ENCODE measurements at regions not wholly inside any gene's neighbourhood (a gene's known extent, or its start where the extent isn't known, plus 50 kb on each side); places are given as distances from the start of the nearest gene placed in this dataset.

GRCh38 chrX:23575281-23575680, 92.0 kb upstream of the PRDX4 start:
- H3K27ac ChIP-seq = no peak overlapping the region
- H4K20me1 ChIP-seq (ENCODE audit: insufficient read depth) = no peaks in the 10 kb centered on the region
- TF ChIP-seq CTCF (conservative IDR thresholded peaks at IDR 0.05; ENCODE audit: low read depth, low read length) = no peak
- no peaks in the 10 kb centered on the region for H3K79me2 ChIP-seq (ENCODE audit: insufficient read depth, low read depth)
- H3K9ac ChIP-seq = no peak overlapping the region
- H3K36me3 ChIP-seq (ENCODE audit: insufficient read depth) = no peaks in the 10 kb centered on the region
- H3K4me1 ChIP-seq (ENCODE audit: low read depth, poor library complexity, severe bottlenecking) = no peaks in the 10 kb centered on the region
- no peak overlapping the region for H3K4me3 ChIP-seq (IDR thresholded peaks at IDR 0.05; ENCODE audit: insufficient read depth, low read depth, low read length)
- no peak overlapping the region for H2AFZ ChIP-seq (ENCODE audit: low read depth)
- no peak overlapping the region for H3K4me2 ChIP-seq
- H3K27me3 ChIP-seq (ENCODE audit: insufficient read depth, low read depth) = no peaks in the 10 kb centered on the region

- H3K36me3 ChIP-seq (ENCODE audit: insufficient read depth) = no peaks in the 10 kb centered on the region
- no peak overlapping the region for H3K4me3 ChIP-seq (IDR thresholded peaks at IDR 0.05; ENCODE audit: insufficient read depth, low read depth, low read length)
- no peak overlapping the region for H3K27ac ChIP-seq
- no peak overlapping the region for H3K4me2 ChIP-seq
- no peaks in the 10 kb centered on the region for H3K27me3 ChIP-seq (ENCODE audit: insufficient read depth, low read depth)
- no peak overlapping the region for H2AFZ ChIP-seq (ENCODE audit: low read depth)
- H3K4me1 ChIP-seq (ENCODE audit: low read depth, poor library complexity, severe bottlenecking) = no peaks in the 10 kb centered on the region
- TF ChIP-seq CTCF (conservative IDR thresholded peaks at IDR 0.05; ENCODE audit: low read depth, low read length) = no peak
- H3K9ac ChIP-seq = no peak overlapping the region
- H3K79me2 ChIP-seq (ENCODE audit: insufficient read depth, low read depth) = no peaks in the 10 kb centered on the region
- H4K20me1 ChIP-seq (ENCODE audit: insufficient read depth) = no peaks in the 10 kb centered on the region
Observed at GRCh38 chrX:23578079-23578478, 89.2 kb upstream of the PRDX4 start.

GRCh38 chrX:23589496-23589895, 77.8 kb upstream of the PRDX4 start:
- no peak overlapping the region for H3K9ac ChIP-seq
- no peaks in the 10 kb centered on the region for H3K27me3 ChIP-seq (ENCODE audit: insufficient read depth, low read depth)
- H3K27ac ChIP-seq = no peak overlapping the region
- no peaks in the 10 kb centered on the region for H3K79me2 ChIP-seq (ENCODE audit: insufficient read depth, low read depth)
- no peak for TF ChIP-seq CTCF (conservative IDR thresholded peaks at IDR 0.05; ENCODE audit: low read depth, low read length)
- no peak overlapping the region for H2AFZ ChIP-seq (ENCODE audit: low read depth)
- H4K20me1 ChIP-seq (ENCODE audit: insufficient read depth) = no peaks in the 10 kb centered on the region
- H3K36me3 ChIP-seq (ENCODE audit: insufficient read depth) = no peaks in the 10 kb centered on the region
- H3K4me1 ChIP-seq (ENCODE audit: low read depth, poor library complexity, severe bottlenecking) = no peaks in the 10 kb centered on the region
- H3K4me2 ChIP-seq = no peak overlapping the region
- H3K4me3 ChIP-seq (IDR thresholded peaks at IDR 0.05; ENCODE audit: insufficient read depth, low read depth, low read length) = no peak overlapping the region

- H3K27ac ChIP-seq = no peak overlapping the region
- no peak for TF ChIP-seq CTCF (conservative IDR thresholded peaks at IDR 0.05; ENCODE audit: low read depth, low read length)
Observed at GRCh38 chrX:23592741-23593140, 74.6 kb upstream of the PRDX4 start.

GRCh38 chrX:23598575-23598974, 68.7 kb upstream of the PRDX4 start:
- Histone ChIP-seq H3K27me3 (ENCODE audit: insufficient read depth, low read depth) (no peaks in the 10 kb centered on the region), H3K4me1 (ENCODE audit: low read depth, poor library complexity, severe bottlenecking) (no peaks in the 10 kb centered on the region), H3K79me2 (ENCODE audit: insufficient read depth, low read depth) (no peaks in the 10 kb centered on the region), H3K36me3 (ENCODE audit: insufficient read depth) (no peaks in the 10 kb centered on the region), H3K9ac (no peak overlapping the region), H3K4me2 (no peak overlapping the region), H3K4me3 (IDR thresholded peaks at IDR 0.05; ENCODE audit: insufficient read depth, low read depth, low read length) (no peak overlapping the region), H3K27ac (no peak overlapping the region), H4K20me1 (ENCODE audit: insufficient read depth) (no peaks in the 10 kb centered on the region), H2AFZ (ENCODE audit: low read depth) (no peak overlapping the region)
- no peak for TF ChIP-seq CTCF (conservative IDR thresholded peaks at IDR 0.05; ENCODE audit: low read depth, low read length)

More at GRCh38 chrX:23592741-23593140, 74.6 kb upstream of the PRDX4 start:
- no peaks in the 10 kb centered on the region for H4K20me1 ChIP-seq (ENCODE audit: insufficient read depth)
- H3K36me3 ChIP-seq (ENCODE audit: insufficient read depth) = no peaks in the 10 kb centered on the region
- no peak overlapping the region for H3K4me3 ChIP-seq (IDR thresholded peaks at IDR 0.05; ENCODE audit: insufficient read depth, low read depth, low read length)
- no peak overlapping the region for H2AFZ ChIP-seq (ENCODE audit: low read depth)
- H3K27me3 ChIP-seq (ENCODE audit: insufficient read depth, low read depth) = no peaks in the 10 kb centered on the region
- H3K4me2 ChIP-seq = no peak overlapping the region
- no peaks in the 10 kb centered on the region for H3K4me1 ChIP-seq (ENCODE audit: low read depth, poor library complexity, severe bottlenecking)
- H3K9ac ChIP-seq = no peak overlapping the region
- no peaks in the 10 kb centered on the region for H3K79me2 ChIP-seq (ENCODE audit: insufficient read depth, low read depth)
